ENCODE measurements at regions not wholly inside any gene's neighbourhood (a gene's known extent, or its start where the extent isn't known, plus 50 kb on each side); places are given as distances from the start of the nearest gene placed in this dataset.
"Not testable (repeated sequence)": the region's sequence is repeated elsewhere in the genome, so short reads cannot be mapped to it uniquely, and the experiment has no call there.

DNA sequence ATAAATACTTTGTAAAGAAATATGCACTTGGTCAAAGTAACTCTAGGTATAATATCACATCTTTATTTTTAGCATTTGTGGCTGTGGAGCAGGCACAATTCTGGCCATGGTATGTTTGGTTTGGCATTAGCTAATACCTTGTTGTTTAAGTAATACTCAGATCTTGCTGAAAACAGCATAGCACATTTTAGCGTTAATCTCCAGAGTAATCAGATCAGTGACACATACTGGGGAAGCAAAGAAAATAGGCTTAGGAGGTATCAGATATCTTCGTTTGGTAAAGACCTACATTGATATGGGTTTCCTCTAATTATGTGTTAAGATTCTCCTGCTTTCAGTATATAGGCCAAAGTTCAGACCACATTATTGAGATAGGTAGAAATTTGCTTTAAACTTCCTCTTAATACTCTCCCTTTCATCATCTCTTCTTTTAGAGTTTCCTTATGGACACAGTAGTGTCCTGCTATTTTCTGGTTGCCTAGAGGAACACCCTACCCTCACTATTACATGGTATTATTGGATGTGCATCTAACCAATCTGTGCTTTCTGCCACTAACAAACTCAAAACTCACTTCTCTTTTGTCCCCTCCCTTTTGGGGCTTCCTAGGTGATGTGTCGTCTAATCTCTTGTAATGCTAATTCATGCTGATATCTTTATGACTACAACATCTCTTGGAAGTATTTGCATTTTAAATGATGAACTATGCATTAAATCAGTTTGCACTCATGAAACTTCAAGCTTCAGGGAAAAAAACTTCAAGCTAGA is 437.3 kb upstream of the ADAMTSL1 start:
- no peak for DNase-seq (ENCODE audit: low read depth)

DNA sequence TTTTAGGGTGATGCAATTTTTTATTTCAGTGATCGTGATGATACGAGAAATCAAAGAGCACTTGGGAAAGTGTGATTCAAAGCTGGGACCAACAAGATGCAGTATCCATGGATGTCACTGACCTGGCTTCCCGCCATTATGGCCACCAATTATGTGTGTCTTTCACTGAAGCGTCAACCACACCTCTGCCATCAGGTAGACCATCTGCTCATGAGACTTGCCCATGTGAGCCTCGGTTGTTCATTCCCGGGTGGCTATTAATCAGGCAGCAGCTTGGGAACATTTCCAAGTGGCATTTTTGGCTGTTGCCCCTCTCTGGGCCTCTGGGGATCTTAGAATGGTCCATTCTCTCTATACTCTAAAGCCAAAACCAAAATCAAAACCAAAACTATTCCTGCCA is 436.0 kb upstream of the ADAMTSL1 start:
- DNase-seq (ENCODE audit: low read depth) = no peak

DNA sequence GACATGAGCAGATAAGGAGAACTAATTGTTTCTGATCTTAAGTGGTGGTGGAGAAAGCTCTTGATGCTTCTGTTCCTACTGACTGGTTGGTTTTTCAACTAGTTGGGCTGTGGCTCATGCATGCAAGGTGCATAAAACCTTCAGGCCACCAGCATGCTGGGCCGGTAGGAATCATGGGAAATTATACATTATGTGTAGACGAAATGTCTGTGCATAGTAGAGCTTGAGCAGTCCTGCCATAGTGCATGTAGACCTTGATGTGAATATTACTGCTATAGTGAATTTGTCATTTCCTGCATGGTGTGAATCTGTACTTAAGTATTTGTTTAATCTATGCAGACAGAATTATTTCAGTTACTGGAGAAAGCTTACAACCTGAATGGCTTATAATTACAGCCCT is 433.6 kb upstream of the ADAMTSL1 start:
- no peak for DNase-seq (ENCODE audit: low read depth)

DNA sequence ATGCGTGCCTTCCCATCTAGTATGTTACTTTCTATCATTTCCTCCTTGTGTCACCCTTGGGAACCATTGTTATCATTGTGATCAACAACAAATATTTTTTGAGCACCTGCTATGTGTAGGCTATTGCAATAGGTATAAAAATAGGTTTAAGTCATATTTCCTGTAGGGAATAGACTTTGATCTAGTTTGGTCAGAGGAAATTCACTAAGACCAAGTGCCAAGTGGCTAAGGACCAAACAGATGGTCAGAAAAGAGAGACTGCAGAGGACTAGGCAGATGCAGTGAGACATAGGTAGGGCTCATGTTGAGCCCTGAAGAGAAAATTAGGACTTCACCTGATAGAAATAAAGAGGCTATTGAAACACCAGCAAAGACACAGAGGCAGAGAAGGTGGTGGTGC is 430.0 kb upstream of the ADAMTSL1 start:
- DNase-seq (ENCODE audit: low read depth) = no peak

- DNase-seq (ENCODE audit: low read depth) = no peak
Measured at GRCh38 chr9:18045326-18045725, 428.6 kb upstream of the ADAMTSL1 start.

DNA sequence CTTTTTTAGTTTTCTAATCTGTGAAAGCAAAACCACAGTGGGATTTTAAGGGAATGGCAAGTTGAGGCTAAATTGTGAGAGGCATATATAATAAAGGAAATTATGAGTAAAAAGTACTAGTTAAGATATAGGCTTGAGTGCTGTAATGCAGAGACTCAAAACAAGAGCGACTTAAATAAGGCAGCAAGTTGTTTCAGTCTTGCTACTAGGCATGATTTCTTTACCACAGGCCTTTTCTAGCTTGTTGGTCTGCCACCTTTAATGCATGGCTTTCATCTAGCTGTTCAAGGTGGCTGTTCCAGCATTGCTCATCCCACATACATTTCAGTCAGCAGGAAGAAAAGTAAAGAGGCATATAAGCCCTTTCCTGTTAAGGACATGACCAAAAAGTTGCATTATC is 427.9 kb upstream of the ADAMTSL1 start:
- no peak for DNase-seq (ENCODE audit: low read depth)

- no peak for DNase-seq (ENCODE audit: low read depth)
Measured at GRCh38 chr9:18051638-18052037, 422.3 kb upstream of the ADAMTSL1 start.

GRCh38 chr9:18052060-18052459 is 421.9 kb upstream of the ADAMTSL1 start:
- DNase-seq (ENCODE audit: low read depth) = no peak

- DNase-seq (ENCODE audit: low read depth) = no peak
Measured at GRCh38 chr9:18056269-18056992, 417.5 kb upstream of the ADAMTSL1 start.

DNA sequence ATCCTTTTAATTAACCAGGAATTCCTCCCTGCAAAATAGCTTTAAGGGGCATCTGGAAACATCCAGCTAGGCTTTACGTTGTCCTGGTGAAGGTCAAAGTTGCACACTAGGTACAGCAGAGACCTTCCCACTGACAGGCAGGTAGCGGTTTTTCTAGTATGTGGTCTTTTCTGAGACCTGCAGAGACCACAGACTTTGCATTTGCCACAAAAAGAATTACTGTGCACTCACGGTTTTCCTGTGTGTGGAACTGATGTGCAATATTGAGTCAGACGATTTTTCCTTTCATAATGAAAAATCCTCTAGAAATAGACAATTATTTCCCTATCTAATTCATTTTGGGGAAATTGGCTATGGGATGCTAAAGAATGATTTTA is 417.0 kb upstream of the ADAMTSL1 start:
- DNase-seq (ENCODE audit: low read depth) = no peak

DNA sequence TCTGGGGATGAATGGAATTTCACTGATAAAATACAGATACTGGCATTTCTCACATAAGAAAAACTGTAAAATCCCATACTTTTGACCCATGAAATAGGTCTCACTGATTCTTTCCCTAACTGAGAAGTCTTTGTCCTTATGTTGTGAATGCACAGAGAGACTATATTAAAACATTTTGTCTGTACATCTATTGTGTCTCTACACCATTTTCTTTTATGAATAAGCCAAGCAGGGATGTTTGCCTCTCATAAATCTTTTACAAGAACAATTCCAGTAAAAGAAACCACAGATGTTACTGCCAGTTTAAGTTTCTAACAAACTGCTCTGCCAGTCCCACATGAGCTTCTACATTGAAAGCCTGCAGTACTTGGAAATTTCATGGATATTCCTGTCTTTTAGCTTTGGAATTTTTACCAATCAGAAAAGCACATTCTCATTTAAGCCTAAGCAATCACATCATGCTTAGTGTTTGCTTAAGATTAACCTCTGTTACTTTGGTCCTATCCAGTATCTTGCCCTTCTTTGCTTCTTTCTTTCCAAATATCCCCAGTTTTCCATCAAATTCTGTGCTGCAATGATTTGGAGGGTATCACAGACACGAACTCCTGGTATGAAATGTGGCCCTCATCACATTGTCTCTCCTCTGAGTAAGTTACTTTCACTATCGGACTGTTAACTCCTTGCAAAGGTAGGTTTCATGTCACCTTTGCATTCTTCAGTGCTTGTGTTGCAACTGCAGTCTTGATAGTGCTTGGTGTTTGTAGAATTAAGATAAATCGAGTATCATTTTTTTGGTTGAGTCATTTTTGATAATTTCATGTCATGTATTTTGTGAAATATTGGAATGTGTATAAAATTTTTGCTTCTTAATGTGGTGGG is 415.1 kb upstream of the ADAMTSL1 start:
- DNase-seq (ENCODE audit: low read depth) = no peak

DNA sequence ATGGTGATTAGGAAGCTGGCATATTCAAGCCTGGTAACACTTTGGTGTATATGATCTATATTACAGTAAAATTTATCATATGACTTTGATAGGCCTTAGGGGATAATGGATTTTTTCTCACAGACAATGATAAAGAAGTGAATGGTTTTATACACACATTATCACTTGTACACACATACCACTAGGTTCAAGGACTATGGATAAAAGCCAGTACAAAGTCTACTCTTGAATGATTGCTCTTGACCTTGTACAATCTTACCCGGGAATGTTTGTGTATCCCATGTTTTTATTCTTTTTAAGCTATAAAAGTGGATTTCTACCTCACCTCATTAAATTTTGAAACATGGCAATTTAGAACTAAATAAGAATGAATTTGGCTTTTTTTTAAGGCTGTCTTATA is 414.5 kb upstream of the ADAMTSL1 start:
- DNase-seq (ENCODE audit: low read depth) = no peak

DNA sequence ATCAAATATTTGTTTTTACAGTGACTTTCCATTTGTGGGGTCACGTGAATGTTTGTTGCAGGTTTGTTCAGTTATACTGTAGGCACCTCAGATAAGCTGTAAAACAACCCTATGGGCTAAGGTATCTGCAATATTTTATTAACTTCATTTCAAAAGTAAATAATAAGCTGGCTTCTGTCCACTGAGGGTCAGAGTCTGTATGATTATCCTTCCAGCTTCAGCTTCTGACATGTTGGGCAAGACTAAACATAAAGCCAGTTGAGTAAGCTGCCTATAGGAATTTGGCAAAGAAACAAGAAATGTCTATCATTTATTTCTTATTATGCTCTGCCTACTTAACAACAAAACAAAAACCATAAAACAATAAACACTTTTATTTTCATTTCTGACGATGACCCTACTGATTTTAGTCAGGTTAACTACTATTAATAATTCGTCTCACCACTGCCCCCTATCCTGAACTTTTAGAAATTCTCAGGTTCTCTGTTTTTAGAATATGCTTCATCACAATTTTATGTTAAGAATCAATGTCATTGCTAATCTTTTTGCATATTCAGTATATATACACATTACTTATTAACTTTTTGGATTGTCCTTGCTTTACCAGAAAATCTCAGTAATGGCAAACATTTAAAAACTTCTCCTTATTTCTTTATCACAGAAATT is 413.6 kb upstream of the ADAMTSL1 start:
- DNase-seq (ENCODE audit: low read depth) = no peak

DNA sequence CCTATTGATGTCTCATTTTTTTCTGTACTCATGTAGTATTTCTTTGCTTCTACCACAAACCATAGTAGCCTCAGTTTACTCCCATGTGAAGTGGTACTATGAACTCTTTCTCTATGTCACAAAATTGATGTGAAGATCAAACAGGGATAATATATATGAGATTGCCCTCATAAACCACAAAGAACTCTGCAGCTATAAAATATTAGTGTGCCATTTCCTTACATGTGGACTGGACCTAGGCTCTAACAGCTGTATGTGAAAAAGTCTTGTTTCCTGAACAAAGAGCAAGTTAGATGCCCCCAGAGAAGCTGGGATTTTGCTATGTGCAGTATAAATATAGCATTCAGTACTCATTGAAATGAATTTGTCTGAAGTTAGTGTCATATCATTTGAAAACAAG is 412.6 kb upstream of the ADAMTSL1 start:
- DNase-seq (ENCODE audit: low read depth) = no peak

- no peak for DNase-seq (ENCODE audit: low read depth)
Measured at GRCh38 chr9:18061856-18062255, 412.1 kb upstream of the ADAMTSL1 start.

DNA sequence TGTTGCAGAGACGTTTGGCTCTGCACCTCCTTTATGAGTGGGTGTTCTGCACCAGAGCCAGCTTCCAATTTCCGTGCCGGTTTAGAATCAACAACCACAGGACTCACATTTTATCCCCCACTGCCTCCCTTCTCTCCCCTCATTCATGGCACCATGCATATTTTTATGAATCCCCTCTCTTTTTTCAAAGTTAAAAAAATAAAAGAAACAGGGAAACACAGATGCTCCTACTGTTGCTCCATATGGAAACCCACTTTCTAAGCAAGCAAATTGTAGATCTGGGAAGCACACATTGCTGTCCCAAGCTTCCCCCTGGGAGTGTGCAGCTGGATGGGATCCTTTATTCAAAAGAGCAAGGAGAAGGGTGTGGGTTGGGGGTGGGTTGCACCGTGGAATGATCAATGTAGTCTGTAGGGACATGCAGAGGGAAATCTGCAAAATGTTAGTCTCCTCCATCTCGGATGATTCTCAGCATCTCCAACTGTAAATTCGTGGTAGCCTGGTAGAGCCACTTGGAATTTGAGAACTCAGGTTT is 410.0 kb upstream of the ADAMTSL1 start:
- no peak for DNase-seq (ENCODE audit: low read depth)

DNA sequence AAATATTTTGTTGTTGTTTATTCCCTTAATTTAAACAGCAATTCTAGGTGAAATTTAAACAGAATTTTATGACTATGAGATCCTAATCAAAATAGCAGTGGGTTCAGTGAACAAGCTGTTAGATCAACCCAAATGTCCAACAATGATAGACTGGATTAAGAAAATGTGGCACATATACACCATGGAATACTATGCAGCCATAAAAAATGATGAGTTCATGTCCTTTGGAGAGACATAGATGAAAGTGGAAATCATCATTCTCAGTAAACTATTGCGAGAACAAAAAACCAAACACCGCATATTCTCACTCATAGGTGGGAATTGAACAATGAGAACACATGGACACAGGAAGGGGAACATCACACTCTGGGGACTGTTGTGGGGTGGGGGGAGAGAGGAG is 407.3 kb upstream of the ADAMTSL1 start:
- DNase-seq (ENCODE audit: low read depth) = not testable (repeated sequence)

GRCh38 chr9:18067548-18068120 is 406.3 kb upstream of the ADAMTSL1 start:
- no peak for DNase-seq (ENCODE audit: low read depth)

GRCh38 chr9:18068900-18069299 is 405.1 kb upstream of the ADAMTSL1 start:
- no peak for DNase-seq (ENCODE audit: low read depth)

DNA sequence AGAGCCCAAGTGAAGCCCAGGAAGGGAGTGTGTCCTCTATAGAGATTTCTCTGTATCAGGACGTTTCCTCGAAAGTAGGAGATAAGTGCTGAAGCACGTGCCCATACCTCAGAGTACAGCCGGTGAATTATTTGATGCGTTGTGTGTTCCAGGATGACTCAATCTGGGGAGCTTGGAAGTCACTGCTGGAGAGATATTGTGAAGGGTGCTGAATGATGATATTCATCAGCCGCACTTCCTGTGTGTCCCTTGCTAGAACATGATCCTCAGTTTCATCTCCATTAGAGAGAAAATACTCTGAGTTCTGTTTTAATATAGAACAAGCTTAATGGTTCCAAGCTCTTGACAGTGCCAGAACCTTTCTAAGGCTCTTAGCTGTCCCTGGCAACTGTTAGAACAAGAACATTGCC is 402.3 kb upstream of the ADAMTSL1 start:
- no peak for DNase-seq (ENCODE audit: low read depth)

DNA sequence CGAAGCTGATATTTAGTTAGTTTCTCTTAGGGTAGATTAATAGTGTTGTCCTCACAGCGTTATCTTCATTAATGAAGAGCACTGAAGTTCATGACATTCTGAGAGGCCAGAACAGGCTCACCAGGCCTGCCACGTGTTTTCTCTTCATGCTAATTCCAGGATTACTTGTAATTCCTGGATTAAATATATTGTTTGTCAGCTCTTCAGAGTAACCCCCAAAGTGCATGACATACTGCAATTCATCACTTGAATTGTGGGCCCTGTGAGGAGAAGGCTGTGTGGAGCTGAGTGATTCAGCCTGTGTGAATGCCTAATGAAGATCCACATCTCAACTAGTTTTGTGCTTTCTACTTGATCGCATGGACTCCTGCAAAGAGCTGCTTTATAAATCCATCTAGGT is 401.0 kb upstream of the ADAMTSL1 start:
- no peak for DNase-seq (ENCODE audit: low read depth)

- no peak for DNase-seq (ENCODE audit: low read depth)
Measured at GRCh38 chr9:18074041-18074440, 399.9 kb upstream of the ADAMTSL1 start.
